OCI-LY3 (cell line): ENCODE measurements at regions not wholly inside any gene's neighbourhood (a gene's known extent, or its start where the extent isn't known, plus 50 kb on each side); places are given as distances from the start of the nearest gene placed in this dataset.

Experiments
- EZH2phosphoT487 ChIP-seq: fragments of 200-600 bp; shearing (Covaris generic); IDR thresholded peaks from 2 replicates; pipeline ENCODE4 v1.6.1; 2018; ENCODE audit warnings: antibody characterized with exemption, mixed run types, low read depth
- TF ChIP-seq, protein P1 (sequence below): fragments of 200-600, 300-600 bp; sonication (generic); IDR thresholded peaks from 2 replicates; pipeline ENCODE4 v1.5.1; 2014; ENCODE audit warnings: antibody characterized with exemption, low read length, low read depth

DNA sequence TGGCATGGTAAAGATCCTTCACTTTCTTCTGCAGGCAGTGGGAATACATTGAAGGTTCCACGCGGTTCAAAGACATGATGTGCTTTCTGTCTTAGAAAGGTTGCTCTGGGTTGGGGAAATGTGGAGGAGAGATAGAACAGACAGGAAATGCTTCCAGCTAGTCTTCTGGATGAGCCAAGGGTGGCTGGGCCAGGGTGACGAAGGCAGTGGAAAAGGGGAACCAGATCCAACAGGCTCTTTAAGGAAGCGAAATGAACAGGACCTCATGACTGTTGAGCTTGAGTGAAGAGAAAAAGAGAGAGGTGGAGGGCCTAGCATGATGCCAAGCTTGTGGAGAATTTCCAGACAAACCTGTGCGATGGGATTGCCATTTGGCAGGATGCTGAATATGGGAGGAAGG is 56.4 kb upstream of the LMO1 start:
- TF ChIP-seq, protein P1, sequence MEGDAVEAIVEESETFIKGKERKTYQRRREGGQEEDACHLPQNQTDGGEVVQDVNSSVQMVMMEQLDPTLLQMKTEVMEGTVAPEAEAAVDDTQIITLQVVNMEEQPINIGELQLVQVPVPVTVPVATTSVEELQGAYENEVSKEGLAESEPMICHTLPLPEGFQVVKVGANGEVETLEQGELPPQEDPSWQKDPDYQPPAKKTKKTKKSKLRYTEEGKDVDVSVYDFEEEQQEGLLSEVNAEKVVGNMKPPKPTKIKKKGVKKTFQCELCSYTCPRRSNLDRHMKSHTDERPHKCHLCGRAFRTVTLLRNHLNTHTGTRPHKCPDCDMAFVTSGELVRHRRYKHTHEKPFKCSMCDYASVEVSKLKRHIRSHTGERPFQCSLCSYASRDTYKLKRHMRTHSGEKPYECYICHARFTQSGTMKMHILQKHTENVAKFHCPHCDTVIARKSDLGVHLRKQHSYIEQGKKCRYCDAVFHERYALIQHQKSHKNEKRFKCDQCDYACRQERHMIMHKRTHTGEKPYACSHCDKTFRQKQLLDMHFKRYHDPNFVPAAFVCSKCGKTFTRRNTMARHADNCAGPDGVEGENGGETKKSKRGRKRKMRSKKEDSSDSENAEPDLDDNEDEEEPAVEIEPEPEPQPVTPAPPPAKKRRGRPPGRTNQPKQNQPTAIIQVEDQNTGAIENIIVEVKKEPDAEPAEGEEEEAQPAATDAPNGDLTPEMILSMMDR: no peak
- no peak for TF ChIP-seq EZH2phosphoT487
